ENCODE measurements at regions not wholly inside any gene's neighbourhood (a gene's known extent, or its start where the extent isn't known, plus 50 kb on each side); places are given as distances from the start of the nearest gene placed in this dataset.

DNA sequence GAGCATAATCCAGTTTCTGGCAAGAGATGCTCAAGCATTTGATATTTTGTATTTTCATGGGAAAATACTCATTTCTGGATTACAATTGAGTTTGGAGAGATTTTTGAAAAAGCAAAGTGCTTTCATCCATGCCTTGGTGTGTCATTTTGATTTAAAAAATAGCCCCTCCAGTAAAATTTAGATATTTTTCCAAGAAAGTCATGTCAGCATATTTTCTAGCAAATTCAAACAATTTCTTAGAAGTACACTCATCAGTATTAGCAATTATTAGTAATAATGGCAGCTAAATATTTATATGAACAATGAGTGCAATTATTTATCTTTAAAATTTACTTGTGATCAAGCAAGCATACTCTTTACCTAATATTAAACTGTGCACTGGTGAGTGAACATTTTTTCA, 102.2 kb upstream of the TMEM161B start:
- CTCF ChIA-PET: no interaction called here

More for the DNA sequence above, 102.2 kb upstream of the TMEM161B start:
- Histone ChIP-seq H3K4me3 (no peak overlapping the region), H4K20me1 (ENCODE audit: control insufficient read depth, insufficient read depth) (no peaks in the 10 kb centered on the region), H2AFZ (ENCODE audit: control insufficient read depth, low read depth, low read length) (no peak overlapping the region), H3K4me2 (ENCODE audit: control insufficient read depth, insufficient read depth) (no peak overlapping the region), H3K4me1 (ENCODE audit: control insufficient read depth, insufficient read depth, low read length) (no peaks in the 10 kb centered on the region), H3K79me2 (ENCODE audit: control insufficient read depth, insufficient read depth, low read length) (no peaks in the 10 kb centered on the region), H3K27me3 (replicated peaks in 1 of 2; ENCODE audit: control insufficient read depth in 2 of 2, insufficient read depth in 2 of 2, low read length in 1 of 2) (no peaks in the 10 kb centered on the region), H3K27ac (ENCODE audit: control insufficient read depth, insufficient read depth) (no peak overlapping the region), H3K9me3 (replicated peaks; ENCODE audit: control insufficient read depth, insufficient read depth, low read length) (no peaks in the 10 kb centered on the region), H3K9ac (ENCODE audit: control insufficient read depth, insufficient read depth, low read length) (no peak overlapping the region), H3K36me3 (ENCODE audit: control insufficient read depth in 2 of 2, insufficient read depth in 2 of 2, low read length in 1 of 2) (no peaks in the 10 kb centered on the region)
- BruUV-seq (replicated peaks): no TSS peak
- FAIRE-seq: no peak
- ChIA-PET SMC1A (ENCODE audit: uncharacterized antibody, unreplicated experiment) (interaction anchor here (1.0 to 2.6 kb wide), 3 partner anchors 11 to 14 kb away, joined by 3 to 8 read pairs (median 3); no protein-coding TSS in a partner anchor), RAD21 (ENCODE audit: unreplicated experiment) (no interaction called here), POLR2A (no interaction called here)
- DNase-seq (ENCODE audit: low read depth, low spot score): no peak
- ATAC-seq: no peak
- TF ChIP-seq TAF1 (IDR thresholded peaks at IDR 0.05; ENCODE audit: borderline replicate concordance, low read depth, low read length) (no peak), ZNF217 (IDR thresholded peaks at IDR 0.05) (no peak), EED (IDR thresholded peaks at IDR 0.05; ENCODE audit: low read depth) (no peak), HDAC6 (IDR thresholded peaks at IDR 0.05; ENCODE audit: unreplicated experiment) (no peak), ZSCAN29 (IDR thresholded peaks at IDR 0.05) (no peak), SP1 (IDR thresholded peaks at IDR 0.05; ENCODE audit: low read depth, low read length) (no peak), MEF2A (IDR thresholded peaks at IDR 0.05; ENCODE audit: insufficient read depth, low read depth, low read length) (no peak), SMC3 (IDR thresholded peaks at IDR 0.05; ENCODE audit: borderline replicate concordance, low read length) (no peak), ASH2L (IDR thresholded peaks at IDR 0.05; ENCODE audit: borderline replicate concordance, low read depth) (no peak), RB1 (IDR thresholded peaks at IDR 0.05; ENCODE audit: borderline replicate concordance) (no peak), TCF7 (IDR thresholded peaks at IDR 0.05; ENCODE audit: borderline replicate concordance) (no peak), MTA3 (IDR thresholded peaks at IDR 0.05; ENCODE audit: borderline replicate concordance, low read length) (no peak)
- TF ChIP-seq, protein P1, sequence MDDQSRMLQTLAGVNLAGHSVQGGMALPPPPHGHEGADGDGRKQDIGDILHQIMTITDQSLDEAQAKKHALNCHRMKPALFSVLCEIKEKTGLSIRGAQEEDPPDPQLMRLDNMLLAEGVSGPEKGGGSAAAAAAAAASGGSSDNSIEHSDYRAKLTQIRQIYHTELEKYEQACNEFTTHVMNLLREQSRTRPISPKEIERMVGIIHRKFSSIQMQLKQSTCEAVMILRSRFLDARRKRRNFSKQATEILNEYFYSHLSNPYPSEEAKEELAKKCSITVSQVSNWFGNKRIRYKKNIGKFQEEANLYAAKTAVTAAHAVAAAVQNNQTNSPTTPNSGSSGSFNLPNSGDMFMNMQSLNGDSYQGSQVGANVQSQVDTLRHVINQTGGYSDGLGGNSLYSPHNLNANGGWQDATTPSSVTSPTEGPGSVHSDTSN (IDR thresholded peaks at IDR 0.05; ENCODE audit: insufficient replicate concordance, low read depth, low read length): no peak
- TF ChIP-seq, protein P2, sequence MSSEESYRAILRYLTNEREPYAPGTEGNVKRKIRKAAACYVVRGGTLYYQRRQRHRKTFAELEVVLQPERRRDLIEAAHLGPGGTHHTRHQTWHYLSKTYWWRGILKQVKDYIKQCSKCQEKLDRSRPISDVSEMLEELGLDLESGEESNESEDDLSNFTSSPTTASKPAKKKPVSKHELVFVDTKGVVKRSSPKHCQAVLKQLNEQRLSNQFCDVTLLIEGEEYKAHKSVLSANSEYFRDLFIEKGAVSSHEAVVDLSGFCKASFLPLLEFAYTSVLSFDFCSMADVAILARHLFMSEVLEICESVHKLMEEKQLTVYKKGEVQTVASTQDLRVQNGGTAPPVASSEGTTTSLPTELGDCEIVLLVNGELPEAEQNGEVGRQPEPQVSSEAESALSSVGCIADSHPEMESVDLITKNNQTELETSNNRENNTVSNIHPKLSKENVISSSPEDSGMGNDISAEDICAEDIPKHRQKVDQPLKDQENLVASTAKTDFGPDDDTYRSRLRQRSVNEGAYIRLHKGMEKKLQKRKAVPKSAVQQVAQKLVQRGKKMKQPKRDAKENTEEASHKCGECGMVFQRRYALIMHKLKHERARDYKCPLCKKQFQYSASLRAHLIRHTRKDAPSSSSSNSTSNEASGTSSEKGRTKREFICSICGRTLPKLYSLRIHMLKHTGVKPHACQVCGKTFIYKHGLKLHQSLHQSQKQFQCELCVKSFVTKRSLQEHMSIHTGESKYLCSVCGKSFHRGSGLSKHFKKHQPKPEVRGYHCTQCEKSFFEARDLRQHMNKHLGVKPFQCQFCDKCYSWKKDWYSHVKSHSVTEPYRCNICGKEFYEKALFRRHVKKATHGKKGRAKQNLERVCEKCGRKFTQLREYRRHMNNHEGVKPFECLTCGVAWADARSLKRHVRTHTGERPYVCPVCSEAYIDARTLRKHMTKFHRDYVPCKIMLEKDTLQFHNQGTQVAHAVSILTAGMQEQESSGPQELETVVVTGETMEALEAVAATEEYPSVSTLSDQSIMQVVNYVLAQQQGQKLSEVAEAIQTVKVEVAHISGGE (CRISPR knock-in tag; IDR thresholded peaks at IDR 0.05): no peak
- TF ChIP-seq, protein P3, sequence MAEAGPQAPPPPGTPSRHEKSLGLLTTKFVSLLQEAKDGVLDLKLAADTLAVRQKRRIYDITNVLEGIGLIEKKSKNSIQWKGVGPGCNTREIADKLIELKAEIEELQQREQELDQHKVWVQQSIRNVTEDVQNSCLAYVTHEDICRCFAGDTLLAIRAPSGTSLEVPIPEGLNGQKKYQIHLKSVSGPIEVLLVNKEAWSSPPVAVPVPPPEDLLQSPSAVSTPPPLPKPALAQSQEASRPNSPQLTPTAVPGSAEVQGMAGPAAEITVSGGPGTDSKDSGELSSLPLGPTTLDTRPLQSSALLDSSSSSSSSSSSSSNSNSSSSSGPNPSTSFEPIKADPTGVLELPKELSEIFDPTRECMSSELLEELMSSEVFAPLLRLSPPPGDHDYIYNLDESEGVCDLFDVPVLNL (IDR thresholded peaks at IDR 0.05; ENCODE audit: low read depth, low read length): no peak
- in situ Hi-C loops (cut with MboI): no loop called here
- intact Hi-C loops (cut with micrococcal nuclease; ENCODE audit: unreplicated experiment): no loop called here

All from GM12878 (cell line).